HG02884 (cell line): ENCODE measurements at regions not wholly inside any gene's neighbourhood (a gene's known extent, or its start where the extent isn't known, plus 50 kb on each side); places are given as distances from the start of the nearest gene placed in this dataset.

Experiments used
- ATAC-seq: cut with Tn5 transposase; IDR thresholded peaks from one replicate; pipeline ENCODE4 v1.9.1; 2021; ENCODE audit warnings: mild to moderate bottlenecking, moderate library complexity; ENCODE audit not compliant: unreplicated experiment

DNA sequence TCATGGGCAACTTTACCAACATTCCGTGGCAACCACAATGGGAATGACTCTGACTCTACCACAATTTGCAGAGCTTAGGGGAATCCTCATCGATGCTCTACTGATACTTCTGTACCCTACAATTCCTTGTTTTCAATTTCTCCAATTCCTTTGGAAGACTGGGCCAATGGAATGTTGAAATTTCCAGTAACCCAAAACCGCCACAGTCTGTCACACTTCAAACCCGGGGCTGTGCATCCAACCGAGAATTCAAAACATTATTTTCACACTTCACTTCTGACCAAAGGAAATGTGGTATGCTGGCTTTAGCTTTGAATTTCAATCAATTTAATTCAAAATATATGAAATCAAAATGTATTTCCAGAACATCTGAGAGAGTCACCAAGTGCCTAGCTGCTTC is 951.4 kb downstream of the VRK1 start:
- no peak for ATAC-seq

DNA sequence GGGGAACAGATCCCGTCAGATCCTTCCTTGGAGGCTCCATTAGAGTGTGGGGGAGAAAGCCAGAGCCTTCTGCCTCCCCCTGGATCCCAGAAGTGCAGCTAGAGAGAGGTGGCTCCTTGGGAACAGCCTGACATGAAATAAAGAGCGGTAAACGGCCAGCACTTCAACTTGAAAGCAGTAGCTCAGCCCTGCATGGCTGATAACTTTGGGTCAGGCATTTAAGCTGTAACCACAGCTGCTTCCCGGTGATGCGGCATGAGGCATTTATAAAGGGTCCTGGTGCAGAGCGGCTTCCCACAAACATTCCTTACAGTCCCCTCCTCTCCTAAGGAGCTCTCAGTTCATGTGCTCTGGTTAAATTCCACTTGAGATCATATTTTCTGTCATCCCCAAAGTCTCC is 960.3 kb downstream of the VRK1 start:
- ATAC-seq = no peak

DNA sequence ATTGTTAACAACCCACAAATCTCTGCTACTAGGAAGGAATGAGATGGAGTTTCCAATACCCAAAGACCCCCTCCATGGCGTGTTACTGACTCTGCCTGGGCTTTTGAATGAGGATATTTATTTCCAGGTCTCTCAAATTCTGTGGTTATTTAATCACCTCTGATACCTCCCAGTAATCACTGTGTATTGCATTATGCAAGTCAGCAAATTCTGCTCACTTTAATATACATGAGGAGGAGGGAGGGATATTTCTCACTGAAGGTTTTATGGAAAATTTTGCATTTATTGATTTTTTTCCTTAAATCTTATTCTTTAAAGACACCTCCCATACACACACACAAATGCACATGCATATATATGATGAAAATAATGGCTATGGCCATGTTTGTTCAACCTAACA is 962.9 kb downstream of the VRK1 start:
- ATAC-seq = no peak

DNA sequence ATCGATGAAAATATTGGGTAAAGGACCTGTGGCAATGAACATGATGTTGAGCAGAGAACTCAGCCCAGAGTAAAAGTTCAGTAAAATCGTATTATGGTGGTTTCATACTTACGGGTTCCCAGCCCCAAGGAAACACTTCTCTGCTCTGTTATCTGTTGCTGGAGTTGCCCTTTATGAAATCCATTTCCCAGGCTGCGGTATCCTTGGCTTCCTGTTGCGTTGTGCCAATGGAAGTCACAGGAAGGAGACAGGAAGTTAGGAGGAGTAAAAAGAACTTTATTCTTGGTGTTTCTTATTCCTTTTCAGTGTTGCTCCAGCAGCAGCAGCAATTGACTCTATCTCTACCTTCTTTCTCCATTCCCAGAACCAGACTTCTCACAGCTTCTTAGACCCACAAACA is 965.2 kb downstream of the VRK1 start:
- ATAC-seq = no peak

DNA sequence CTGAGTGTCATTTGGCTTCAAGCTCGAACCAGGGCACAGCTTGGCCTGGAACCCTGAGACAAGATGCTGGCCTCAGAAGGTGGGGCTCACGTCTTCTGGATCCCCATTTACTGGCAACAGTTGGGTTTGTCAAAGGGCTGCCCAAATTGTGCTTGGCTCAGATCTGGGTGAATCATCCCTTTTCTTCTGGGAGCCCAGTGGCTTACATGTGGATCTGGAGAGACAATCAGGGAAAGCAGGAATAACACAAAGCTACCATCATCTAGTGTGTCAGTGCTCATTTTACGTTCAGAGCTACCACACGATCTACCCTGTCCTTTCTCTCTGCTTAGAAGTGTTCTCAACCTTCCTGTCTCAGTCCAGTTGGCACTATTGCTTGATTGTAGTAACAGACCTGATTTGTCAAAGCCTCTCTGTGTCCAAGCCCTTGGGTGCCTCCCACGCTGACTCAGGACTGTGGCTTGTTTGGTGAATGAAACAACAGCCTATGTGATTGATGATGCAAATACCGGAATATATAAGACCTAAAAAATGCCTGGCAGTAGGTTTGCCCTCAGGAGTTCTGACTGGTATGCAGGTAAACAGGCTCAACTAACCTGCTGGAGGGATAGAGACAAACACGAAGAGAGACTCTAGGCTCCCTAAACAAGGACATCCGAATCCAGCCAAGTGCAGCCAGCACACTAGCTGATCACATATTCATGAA is 974.3 kb downstream of the VRK1 start:
- no peak for ATAC-seq

DNA sequence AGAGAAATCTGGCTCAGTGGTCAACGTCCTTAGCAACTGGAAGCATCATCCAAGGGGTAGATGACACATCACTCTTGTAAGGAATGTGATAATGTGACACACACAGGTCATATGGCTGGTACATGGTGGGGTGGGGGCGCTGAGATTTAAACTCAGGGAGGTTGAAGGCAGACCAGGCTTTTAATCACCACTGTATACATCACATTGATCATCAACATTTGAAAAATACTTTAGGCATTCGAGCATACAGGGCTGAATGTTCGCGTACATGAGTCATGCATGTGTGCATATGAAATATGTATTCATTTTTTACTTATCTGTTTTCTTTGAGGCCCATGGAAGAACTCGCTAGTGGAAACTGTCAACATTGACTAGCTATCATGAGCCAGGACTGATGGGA is 976.4 kb downstream of the VRK1 start:
- ATAC-seq = no peak

DNA sequence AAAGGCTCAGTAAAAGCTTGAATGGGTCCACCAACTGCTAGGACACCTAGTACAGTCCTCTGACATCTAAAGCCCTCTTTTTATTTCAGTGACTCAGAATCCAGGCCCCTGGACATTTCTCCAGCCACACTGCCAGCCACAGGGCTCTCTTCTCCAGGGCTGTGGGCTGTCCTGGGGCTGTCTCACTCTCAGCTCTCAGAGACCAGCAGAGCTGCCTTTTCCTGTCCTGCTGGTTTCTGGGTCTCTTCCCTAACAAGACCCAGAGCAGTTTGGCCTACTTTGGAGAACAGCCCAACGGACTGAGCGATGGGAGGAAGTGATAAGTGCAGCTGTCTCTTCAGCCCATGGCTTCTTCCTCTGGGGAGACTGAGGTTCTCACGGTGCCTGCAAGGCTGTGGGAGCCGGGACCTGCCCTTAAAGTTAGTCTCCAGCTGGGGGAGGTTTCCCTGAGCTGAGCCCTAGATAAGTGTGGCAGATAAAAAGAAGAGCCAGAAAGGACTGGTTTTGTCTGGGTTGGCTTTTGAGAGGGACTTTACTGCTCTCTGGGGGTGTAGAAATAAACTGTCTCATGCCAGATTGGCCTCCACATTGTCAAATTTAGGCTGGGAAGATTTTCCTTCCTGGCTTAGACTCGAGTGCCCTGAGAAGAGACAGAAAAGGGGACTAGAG is 979.8 kb downstream of the VRK1 start:
- no peak for ATAC-seq

DNA sequence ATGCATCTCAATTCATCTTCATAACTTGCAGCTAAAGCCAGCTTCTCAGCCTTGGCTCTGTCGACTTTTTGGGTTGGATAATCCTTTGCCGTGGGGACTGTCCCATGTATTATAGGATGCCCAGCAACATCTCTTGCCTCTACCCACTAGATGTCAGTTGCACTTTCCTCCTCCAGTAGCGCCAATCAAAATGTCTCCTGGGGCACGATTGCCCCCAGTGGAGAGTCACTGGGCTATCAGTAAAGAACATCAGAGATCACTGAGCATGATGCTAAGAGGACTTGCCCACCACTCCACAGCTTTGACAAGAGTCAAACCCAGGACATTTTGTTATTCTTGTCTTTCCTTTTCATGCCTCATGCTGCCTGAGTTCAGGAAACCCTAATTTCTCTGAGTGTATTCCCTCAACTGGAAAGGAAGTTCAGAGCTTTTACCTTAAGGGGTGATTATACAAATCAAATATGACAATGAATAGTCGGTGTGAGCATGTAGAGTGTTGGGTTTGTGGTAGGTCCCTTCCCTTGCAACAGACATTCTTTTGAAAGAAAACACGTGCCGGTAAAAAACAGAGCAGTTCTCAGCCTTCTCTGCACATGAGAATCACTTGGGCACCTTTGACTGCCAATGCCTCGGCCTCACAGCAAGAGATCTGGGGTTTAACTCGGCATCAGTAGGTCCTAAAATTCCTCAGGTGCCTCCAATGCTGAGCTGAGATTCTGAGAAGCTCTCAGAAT is 980.6 kb downstream of the VRK1 start:
- ATAC-seq = no peak

DNA sequence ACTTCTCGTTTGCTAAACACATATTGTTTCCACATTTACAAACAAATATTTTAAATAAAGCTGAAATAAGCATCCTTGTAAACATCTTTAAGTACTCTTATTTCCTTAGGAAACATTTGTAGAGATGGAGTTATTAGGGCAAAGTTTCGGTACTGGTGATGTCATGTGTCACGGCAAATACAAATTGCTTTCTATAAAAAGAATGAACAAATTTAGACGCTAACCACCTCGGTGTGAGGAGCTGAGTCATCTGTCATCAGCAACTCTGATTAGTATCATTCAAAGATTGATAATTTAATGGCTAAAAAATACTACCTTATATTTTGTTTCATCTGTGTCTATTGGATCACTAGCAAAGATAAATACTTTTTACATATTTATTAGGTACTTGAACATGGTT is 982.0 kb downstream of the VRK1 start:
- ATAC-seq = no peak

DNA sequence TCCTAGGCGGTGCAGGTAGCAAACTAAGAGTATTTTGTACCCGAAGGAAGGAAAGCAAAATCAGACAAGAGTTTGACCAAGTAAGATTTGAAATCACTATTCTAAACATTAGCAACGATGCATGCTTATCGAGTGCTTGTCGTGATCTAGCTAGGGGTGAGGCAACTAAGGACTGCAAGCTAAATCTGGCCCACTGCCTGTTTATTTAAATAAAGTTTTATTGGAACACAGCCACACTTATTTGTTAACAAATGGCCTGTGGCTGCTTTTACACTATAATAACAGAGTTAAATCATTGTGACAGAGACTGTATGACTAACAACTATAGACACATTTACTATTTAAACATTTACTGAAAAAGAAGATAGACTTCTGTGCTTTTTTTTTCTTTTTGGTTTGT is 983.6 kb downstream of the VRK1 start:
- no peak for ATAC-seq

DNA sequence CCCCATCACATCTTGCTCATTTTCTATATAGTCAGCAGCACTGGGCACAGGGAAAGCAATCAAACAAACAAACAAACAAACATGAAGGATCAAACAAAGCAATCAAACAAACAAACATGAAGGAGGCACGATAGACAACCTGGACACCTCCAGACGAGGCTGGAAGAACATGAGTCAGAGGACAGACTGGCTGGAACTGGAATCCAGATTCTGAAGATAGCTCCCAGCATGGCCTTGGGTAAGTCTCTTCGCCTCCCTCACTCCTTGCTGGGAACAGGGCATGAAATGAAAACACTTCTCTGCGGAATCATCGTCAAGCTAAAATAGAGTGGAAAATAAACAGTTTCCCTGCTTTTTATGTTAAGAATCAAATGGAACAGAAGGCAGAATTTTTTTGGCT is 984.8 kb downstream of the VRK1 start:
- no peak for ATAC-seq

DNA sequence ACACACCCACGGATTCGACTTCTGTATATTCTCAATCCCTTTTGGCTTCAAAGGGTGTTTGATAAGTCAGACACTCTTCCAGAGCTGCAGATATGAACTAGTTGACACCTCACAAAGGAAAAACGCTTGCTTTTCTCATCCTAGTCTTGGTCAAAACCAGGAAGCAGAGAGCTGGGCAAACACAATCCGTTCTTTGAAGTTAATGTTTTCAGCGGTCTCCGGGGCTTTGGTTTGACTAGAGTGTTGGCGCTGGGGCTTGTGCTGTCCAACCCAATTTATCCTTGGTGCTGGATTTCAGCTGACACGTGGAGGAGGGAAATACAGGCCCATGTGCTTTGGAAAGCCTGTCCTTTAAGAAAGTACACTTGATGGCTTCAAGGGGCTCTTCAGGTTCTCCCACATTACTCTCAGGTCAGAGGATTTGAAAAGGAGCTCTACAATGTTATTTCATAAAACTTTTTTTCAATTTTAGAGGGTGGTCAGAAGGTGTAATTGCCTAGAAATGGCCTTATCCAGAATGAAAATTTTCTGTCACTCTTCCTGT is 985.8 kb downstream of the VRK1 start:
- no peak for ATAC-seq

DNA sequence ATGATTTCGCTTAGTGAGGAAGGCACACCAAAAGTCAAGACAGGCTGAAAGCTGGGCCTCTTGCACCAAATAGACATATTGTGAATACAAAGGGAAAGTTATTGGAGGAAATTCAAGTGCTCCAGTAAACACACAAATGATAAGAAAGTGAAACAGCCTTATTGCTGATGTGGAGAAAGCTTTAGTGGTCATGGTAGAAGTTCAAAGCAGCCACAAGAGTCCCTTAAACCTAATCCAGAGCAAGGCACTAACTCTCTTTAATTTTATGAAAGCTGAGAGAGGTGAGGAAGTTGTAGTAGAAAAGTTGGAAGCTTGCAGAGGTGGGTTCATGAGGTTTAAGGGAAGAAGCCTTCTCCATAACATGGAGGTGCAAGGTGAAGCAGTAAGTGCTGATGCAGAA is 988.3 kb downstream of the VRK1 start:
- ATAC-seq = no peak

DNA sequence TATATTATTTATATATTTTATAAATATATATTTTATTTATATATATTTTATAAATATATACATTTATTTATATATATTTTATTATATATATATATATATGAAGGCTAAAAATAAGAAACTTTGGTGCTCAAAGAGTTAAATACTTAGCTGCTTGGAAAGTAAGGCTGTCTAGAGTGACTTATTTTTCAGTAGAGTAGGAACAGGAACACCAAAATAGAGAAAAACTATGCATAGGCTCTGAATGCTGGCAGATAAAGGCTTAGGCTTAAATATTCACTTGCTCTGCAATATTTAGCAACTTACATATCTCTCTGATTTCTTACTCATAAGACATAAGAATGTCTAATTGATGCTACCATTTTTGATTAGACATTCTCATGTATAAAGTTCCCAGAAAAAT is 991.2 kb downstream of the VRK1 start:
- ATAC-seq = no peak

DNA sequence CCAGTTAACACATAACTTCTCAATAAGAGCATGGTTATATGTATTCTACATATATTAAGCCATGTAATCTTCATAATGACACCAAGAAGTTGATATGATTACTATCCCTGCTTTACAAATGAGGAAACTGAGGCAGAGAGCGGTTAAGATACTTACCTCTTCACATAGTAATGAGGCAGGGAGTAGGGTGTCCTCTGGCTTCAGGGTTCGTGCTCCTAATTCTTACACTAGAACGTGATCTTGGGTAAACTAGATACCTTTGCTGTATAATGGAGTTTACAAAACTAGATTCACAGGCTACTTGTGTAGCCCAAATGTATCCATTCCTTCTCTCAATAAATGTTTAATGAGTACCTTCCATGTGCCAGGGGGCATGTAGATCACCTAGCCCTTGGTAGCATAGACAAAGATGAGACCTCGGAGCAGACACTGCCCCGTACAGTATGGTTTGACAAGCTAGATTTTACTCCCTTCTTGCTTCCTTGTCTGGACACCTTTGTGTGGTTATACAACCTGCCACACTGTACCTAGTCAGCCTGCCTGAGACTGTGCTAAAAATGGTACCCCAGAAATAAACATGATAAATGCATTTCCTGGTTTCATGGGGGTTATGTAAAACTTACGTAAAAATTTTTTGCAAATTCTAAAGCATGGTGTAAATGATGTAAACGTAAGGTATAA is 991.8 kb downstream of the VRK1 start:
- no peak for ATAC-seq

DNA sequence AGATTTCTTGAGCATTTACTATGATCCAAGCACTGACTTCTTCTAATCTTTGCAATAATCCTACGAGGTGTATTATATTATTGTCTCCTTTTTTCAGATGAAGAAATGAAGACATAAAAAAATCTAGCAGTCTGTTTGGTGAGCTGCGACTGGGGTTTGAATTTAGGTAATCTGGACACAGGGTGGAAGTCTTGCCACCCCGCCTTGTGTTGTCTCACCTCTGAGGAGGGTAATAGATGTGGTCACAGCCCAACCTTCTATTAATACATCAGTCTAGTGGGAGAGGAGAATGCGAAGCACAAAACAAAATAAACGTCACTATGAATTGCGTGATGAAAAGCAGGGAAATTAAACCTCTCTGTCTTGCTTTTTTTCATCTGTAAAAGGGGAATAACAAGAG is 993.9 kb downstream of the VRK1 start:
- no peak for ATAC-seq

DNA sequence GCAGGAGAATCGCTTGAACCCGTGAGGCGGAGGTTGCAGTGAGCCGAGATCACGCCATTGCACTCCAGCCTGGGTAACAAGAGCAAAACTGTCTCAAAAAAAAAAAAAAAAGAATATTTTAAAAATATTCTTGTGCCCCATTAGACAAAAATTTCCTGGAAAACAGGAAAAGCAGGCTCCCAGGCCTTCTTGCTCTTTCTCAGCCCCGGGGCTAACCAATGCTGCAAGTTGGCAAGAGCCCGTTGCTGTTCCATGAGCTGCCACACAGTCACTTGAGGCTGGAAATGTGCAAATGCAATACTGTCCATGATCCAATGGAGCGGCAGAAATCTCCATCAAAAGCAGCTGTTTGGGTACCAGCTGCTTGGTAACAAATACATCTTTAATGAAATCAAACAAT is 994.7 kb downstream of the VRK1 start:
- ATAC-seq = no peak

DNA sequence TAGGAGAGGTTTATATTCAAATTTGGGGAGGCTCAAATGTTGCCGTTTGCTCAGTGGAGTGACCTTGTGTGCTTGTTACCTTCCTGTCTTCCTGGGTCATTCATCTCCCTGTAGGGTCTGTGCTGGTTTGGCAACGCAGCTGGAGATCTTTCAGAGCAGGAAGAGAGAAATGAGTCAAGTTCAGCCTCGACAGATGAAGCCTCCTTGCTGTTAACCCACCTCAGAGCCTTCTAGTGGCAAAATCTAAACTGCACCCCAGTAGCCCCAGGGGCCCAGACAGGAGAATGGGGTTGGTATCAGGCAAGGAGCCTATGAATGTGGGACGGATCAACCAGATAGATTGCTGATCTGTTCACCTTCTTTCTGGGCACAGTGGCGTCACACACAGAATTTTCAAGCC is 999.3 kb downstream of the VRK1 start:
- ATAC-seq = no peak

DNA sequence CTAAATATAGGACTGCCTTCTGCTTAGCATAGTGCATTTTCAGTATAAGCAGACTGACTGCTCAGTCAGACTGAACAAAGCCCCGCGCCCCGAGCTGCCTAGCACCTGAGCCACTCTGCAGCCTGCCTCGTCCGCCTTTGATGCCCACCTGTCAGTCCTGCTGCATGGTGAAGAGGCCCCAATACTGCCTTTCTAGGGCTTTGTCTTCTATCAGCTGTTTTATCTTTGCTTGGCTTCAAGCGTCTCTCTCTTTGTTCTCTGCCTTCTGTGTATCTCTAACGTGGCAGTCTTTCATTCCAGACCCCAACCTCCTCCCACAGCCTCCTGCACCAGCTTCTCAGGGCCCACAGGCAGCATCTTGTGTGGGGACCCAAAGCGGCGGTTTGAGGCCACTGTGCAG is 1001.0 kb downstream of the VRK1 start:
- ATAC-seq = no peak

DNA sequence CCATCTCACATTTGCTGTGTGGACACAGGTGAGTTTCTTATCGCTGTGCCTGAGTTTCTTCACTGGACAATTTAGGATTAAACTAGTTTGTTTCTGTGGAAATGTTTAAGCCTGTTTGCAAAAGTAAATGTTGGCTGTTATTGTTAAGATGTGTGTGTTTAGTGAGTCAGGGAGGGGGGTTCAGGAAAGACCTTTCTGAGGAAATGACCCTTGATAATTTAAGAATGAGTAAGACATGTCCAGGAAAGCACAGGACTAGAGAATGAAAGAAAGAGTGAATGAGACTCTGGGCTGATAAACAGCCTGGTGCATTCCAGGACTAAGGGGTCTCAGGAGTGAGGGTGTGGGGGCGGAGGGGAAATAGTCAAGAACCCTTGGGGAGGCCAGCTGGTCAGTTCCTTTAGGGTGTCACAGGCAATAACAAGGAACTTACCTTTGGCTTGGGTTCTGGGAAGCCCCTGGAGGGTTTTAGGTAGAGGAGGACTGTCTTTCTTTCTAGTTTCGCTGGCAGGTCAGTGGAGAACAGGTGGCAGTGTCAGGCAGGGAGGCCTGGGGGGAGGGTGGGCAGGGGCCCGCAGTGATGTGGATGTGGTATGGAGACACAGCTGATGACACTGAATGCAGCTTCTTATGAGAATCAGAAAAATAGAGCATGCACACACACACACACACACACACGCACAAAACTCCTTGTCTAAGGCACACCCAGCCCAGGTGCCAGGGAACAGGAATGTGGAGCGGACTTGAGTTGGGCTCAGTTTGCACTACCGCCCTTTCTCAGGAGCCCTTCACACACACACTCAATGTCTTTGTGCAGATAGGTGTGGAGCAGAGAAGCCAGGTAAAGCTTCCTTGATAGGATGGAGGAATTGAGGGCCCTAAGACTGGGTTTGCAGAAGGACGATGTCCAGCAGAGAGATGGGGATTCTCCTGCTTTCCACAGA is 1005.5 kb downstream of the VRK1 start:
- ATAC-seq = no peak
